NCI-H2171 (cell line): ENCODE measurements at regions not wholly inside any gene's neighbourhood (a gene's known extent, or its start where the extent isn't known, plus 50 kb on each side); places are given as distances from the start of the nearest gene placed in this dataset.
"Not testable (repeated sequence)": the region's sequence is repeated elsewhere in the genome, so short reads cannot be mapped to it uniquely, and the experiment has no call there.

Experiments used
- DNase-seq: peaks from one replicate; lab custom pipeline; 2025; lab: John Stamatoyannopoulos, UW

DNA sequence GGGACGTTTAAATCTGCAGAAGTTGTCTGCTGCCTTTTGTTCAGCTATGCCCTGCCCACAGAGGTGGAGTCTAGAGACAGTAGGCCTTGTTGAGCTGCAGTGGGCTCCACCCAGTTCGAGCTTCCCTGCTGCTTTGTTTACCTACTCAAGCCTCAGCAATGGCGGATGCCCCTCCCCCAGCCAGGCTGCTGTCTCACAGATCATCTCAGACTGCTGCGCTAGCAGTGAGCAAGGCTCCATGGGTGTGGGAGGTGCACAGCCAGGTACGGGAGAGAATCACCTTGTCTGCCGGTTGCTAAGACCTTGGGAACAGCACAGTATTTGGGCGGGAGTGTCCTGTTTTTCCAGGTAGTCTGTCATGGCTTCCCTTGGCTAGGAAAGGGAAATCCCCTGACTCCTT lies 114.3 kb upstream of the PALM2AKAP2 start:
- not testable (repeated sequence) for DNase-seq

DNA sequence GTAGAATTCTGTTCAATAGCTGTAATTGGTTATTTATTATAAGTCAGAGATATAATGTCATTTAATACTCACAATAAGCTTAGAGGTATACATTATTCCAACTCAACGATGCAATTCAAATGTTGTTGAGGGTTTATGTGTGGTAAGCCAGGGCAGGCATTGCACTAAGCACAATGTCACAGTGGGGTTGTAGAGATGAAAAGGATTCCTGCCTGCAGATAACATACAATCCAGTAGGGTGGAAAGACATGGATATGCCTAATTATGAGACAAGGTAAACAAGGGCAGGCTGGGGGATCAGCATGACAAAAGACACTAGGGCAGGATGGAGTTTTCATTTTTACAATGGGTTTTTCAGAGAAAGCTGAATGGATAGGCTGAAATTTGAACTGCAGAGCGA lies 98.7 kb upstream of the PALM2AKAP2 start:
- DNase-seq: no peak

DNA sequence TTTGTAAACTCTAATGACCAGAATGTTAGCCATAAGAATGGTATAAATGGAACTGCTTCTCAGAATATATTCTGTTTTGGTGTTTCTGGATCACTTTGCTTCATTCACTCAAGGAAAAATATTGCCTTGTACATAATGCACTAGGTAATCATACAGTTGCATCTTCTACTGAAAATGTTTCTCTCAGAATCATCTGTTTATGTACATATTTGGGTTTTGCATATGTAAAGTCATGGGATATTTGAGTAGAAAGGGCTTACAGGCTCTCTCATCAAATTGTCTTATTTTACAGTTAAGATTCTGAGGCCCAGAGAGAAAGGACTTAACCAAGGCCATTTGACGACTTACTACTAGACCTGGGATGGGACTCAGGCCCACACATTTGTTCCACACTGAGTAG lies 97.8 kb upstream of the PALM2AKAP2 start:
- no peak for DNase-seq

DNA sequence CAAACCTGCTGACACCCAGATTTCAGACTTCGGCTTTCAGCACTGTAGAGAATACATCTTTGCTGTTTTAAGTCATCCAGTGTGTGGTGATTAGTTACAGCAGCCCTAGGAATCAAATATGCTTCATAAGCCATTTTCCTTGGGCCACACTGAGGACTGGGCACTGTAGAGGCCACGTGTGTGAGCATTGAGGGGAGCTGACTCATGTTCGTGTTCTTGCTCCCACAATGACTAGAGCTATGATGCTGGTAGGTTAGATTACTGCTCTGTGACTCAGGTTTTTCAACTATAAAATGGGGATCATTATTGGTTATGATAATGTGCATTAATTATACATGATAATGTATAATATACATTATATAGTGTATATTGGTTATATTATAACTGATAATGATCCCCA lies 96.5 kb upstream of the PALM2AKAP2 start:
- DNase-seq: no peak

DNA sequence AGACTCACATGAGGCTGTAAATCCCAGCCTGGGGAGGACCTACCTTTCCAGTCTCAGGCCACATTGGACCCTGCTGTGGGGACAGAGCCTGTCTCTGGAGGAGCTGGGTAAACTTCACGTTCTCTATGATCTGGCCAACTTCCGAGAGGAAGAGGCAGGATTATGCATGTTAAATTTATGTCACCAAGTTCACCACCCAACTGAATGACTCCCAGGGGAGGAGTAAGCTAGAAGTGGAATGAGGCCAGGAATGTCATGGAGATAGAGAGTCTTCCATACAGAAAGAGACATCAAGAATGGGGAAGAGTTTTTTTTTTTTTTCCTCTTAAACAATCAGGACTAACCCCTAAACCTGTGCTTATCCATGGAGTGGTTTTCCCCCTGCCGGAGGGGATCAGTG lies 90.3 kb upstream of the PALM2AKAP2 start:
- no peak for DNase-seq

DNA sequence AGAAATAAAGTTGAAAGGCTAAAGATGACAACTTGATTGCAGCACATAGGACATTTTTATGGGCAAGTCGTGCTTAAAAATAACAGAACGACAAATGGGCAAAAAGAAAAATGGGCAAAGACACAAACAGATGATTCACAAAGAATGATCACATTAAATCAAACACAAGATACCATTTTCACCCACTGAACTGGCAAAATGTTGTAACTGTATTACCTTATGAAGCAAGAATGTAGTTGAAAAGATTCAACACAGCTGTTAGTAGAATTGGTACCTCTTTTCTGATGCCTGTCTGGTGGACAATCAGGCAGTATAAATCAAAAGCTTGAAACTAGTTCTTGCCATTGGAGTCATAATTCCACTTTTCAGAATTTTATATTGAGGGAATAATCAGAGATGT lies 81.0 kb upstream of the PALM2AKAP2 start:
- DNase-seq: no peak

DNA sequence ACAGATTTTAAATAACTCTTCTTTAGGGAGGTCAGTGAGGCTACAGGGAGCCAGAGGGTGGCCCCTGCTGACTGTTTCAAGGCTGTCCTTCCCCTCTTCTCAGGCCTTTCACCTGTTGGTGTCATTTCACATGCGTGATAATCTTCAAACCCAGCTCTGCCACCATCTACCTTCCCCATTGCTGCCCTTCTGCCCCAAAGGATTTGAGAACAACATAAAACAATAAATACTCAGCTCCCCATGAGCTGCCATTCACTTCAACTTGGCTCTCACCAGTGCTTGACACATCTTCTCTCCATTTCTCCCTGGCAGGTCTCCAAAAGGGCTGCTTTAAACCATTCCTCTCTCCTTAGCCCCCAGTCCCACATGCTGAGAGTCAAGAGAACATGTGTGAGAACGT lies 75.5 kb upstream of the PALM2AKAP2 start:
- no peak for DNase-seq

DNA sequence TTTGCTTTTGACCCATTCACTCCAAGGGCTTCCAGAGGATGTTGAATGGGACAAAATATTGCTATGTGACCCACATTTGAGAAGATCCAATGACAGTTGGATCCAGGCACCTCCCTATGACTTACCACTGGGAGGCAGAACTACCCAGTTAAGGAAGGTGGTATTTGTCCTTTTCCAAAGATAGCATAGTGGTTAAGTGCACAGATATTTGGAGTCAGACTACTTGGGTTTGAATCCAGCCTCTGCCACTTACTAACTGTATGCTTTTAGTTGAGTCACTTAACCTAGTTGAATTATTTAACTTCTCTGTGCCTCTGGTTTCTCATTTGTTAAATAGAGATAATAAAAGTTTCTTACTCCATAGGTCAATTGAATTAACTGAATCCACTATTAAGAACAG lies 74.5 kb upstream of the PALM2AKAP2 start:
- no peak for DNase-seq

DNA sequence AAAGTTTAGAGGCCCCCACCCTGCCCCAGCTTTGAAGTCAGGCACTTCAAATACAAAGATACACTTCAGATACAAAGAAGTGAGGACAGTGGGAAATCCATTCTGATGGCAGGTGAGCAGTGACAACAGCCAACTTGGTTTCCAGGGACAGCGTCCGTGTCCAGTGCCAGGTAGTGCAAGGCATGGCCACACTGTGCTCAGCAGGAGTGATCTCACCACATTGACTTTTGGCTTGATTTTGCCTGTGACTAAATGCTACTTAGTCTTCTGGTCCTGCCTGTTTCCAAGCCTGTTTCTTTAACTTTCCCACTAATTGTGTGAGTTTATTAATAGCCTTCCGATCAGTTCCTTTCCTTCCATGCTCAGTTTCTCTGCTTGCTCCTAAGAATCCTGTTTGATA lies 72.6 kb upstream of the PALM2AKAP2 start:
- DNase-seq: no peak

DNA sequence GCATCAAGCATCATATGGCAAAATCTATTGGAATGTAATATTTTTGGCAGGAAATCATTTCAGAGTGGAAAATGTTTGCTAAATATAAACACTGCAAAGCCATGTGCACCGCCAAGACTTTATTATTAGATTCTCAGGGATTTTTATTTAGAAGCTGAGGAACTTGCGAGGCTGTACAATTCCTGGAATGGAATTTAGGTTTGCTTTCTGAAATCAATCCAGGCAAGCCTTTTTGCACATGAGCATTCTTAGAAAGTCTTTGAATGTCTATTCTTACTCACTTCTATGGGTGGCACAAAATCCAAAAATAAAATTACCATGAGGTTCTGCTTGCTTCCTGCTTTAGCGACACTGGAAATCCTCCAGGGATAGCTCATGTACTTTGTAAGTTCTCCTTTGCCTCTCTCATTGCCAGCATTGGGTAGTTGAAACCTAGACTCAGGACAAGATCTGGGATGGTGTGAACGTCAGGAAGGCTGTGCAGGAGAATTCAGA lies 71.5 kb upstream of the PALM2AKAP2 start:
- no peak for DNase-seq

DNA sequence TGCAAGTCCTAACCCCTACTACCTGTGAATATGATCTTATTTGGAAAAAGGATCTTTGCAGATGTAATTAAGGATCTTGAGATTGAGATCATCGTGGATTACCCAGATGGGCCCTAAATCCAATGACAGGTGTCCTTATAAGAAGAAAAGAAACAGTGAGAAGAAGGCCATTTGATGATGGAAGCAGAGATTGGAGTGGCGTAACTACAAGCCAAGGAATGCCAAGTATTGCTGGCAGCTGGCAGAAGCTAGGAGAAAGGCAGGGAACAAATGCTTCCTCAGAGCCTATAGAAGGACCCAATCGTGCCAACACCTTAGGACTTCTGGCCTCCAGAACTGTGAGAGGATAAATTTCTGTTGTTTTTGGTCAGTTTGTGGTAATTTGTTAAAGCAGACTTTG lies 70.1 kb upstream of the PALM2AKAP2 start:
- no peak for DNase-seq

DNA sequence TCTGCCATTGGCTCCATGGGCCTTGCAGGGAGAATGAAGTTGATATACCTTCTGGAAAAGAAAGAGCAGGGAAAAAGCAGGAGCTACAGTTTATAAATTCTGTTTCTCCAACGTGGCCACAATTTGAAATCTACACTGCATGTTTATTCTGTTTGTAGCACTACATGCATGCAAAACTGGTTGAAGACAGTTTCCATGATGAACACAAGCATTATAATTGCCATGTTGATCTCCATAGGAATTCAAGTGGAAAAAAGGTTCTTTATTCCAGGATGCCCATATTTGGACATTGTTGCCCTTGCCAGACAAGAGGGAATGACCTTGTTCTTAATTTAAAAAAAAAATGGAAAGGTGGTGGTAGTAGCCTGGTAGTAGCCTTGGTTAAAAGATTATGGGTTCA lies 69.2 kb upstream of the PALM2AKAP2 start:
- DNase-seq: no peak

DNA sequence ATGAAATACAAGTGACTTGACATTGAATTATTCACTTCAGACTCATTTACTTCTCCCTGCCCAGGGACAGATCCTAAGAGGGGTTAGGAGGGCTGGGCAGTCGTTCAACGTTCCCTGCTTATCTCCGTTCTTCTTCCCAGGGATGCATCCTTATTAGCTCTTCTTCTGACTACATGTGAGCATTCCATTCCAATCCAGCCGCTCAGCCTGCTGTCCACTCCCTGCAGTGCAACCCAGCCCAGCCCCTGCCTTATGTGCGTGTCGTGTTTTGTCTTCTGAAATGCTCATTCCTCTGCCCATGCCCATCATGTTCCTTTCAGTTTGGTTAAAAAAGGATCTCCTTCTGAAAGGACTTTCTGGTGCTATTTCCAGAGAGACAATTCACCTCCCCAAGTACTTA lies 64.7 kb upstream of the PALM2AKAP2 start:
- DNase-seq: no peak

DNA sequence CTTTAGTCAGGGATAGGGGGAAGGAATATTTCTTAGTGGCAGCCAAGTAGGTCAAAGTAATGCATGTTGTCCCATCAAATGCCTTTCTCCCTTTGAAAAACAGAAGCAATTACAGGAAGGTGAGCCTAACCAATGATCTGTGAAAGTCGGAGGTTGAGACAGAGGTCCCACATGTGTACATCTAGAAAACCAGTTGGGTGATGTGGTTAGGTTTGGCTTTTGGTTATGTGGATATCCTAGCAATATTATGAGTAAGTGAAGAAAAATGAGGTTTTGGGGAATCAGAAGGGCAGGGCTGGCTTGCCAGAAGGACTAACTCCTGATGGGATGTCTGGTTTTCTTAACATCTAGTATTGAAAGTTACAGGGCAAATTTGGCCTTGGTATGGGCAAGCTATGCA lies 63.4 kb upstream of the PALM2AKAP2 start:
- no peak for DNase-seq

DNA sequence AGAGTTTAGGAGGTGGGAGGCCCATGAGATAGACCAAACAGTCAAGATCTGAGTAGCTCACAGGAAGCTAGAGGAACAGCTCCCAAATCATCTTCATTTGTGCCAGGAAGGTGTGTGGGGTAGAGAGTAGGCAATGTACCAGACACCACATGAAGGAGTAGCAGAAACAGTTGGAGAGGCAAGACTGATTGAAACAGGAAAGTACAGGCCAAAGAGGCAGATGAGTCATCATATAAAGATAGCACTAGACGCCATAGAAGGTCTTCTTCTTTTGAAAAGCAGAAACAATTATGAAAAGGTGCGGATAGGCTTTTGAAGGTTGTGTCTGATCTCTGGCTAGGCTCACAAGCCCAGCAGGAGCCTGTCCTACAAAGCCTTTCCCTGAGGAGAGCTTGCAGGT lies 62.7 kb upstream of the PALM2AKAP2 start:
- no peak for DNase-seq

DNA sequence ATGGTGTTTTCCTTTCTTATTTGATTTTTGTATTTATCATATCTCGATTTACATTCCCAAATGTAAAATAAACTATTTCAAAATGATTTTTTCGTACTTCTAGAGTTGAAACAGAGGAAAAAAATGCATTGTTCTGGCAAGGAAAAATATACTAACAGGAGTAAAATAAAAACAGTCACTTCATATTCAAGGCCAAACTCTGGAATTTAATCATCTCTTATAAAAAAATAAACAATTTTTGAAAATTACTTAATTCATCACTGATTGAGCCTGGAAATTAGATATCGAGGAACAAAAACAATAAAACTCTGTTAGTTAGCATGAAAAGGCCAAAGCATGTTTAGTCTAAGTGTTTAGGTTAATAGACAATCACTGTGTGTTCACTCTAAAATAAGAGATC lies 61.1 kb upstream of the PALM2AKAP2 start:
- DNase-seq: no peak

DNA sequence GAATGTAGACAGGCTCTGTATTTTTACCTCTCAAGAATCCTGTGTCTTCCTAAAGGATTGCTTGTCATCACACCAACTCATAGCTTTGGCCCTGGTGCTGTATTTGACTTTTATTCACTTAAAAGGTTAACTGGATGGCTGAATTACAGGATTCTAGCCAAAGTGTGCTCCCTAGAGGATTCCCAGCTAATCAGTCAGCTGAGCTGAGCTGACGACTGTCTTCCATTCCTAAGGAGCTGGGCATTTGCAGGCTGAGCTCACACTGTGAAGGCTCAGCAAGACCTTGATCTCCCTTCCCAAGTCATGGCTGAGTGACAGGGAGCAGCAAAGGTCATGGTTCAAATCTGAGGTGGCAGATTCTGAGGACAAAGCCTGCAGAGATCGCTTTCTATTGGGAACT lies 59.0 kb upstream of the PALM2AKAP2 start:
- DNase-seq: no peak

DNA sequence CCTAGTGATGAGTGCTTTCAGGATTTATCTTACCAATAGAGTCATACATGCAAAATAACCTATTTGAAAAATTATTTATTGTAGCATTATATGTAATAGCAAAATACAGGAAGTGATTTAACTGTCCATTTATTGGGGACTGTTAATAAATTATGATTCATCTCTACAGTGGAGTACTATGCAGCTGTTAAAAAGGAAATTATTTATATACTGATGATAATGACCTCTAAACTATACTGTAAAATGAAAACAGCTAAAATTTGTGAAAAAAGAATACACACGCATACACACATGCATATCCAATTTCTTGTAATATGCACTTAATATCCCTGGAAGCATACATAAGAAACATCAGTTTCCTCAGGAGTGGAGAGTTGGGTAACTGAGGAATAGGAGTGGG lies 58.0 kb upstream of the PALM2AKAP2 start:
- no peak for DNase-seq

DNA sequence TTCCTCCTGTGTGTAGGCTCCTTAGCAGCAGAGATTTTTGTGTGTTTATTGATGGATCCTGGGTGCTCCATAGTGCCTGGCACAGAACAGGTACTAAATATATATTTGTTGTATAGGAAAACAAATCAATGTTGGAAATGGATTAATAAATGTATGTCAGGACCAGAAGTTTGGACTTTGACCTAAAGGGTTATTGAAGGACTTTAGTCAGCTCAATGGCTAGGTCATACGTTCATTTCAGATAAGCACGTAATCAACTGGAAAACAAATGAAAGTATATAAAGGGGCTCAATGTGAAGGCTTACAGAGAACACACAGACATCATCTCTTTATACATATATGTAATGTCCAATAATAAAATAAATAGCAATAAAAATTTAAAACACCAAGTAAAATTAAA lies 56.2 kb upstream of the PALM2AKAP2 start:
- no peak for DNase-seq

DNA sequence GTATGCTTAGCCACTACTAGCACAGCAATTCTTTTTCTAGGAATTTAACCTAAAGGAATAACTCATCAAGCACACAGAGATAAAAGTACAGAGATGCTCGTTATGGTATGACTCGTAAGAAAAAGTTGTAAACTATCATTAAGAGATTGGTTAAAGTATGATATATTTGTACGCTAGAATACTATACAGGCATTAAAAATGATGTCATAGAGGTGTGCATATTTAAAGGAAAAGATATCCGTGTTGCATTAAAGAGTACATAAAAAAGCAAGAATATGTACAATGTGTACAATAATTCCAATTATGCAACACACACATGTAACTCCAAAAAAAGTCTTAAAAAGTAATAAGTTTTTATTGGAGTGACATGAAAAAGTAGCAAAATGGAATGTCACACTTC lies 54.5 kb upstream of the PALM2AKAP2 start:
- no peak for DNase-seq

DNA sequence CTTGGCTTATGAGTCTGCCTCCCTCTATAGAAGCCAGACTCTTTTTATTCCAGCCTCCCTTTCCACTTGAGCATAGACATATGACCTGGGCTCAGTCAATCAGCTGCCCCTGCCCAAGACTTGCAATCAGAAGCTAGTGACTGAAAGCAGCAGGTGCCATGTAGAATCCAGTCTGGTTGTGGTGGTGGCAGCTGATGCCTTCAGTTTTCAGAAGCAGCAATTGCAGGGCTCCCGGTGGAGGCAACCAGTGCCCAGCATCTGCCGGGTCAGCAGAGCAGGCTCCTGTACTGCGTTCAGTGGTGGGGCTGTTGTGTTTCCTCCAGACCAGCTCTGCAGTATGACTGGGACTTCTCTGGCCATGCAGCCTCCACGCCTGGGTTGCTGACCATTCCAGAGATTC lies 53.9 kb upstream of the PALM2AKAP2 start:
- no peak for DNase-seq

DNA sequence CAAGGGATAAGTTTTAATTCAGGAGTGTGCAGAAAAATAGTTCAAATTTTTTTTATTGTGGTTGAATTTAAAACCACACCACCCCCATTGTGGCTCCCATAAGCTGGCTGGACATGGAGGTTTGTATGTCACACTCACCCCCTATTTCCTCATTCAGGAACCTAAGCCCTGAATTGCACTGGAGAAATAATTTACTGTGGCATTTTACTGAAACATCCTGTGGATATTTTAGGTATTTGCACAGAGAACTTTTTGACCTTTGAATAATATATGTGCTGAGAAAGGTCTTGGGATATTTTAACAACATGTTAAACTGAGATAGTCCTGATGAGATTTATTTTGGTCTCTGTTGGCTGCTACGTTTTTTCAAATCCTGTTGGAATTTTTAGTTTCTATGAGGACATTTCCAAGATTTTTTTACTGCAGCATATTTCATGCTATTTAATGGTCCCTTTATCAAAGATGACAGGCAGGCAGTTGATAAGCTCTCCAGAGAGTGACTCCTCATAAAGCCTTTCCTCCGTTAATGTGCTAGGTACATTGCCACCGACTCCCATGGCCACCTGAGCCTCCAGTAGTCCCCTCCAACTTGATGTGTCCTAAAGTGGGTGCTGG lies 51.2 kb upstream of the PALM2AKAP2 start:
- DNase-seq: no peak

DNA sequence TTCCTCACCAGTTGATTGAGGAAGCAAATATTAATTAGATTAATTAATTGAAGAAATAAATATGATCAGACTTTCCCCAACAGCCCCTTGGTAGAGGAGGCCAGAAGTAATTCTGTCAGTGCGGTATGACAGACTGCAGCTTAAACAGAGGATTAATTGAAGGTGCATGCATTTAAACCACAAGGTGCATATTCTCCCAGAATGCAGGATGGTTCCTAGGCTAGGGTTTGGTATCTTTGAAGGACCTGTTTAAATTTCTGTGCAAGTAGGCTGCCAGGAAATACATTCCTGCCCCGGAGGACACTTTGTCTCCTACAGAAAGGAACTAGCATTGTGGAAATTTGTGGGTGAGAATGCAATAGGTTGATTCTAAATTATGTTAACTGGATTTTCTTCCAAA lies 50.5 kb upstream of the PALM2AKAP2 start:
- no peak for DNase-seq
